BE2C (cell line): ENCODE measurements at regions not wholly inside any gene's neighbourhood (a gene's known extent, or its start where the extent isn't known, plus 50 kb on each side); places are given as distances from the start of the nearest gene placed in this dataset.
"Not testable (repeated sequence)": the region's sequence is repeated elsewhere in the genome, so short reads cannot be mapped to it uniquely, and the experiment has no call there.

ENCODE experiments used
- DNase-seq: peaks from one replicate; pipeline ENCODE4 v3.0.0-alpha.2; 2020
- H3K27me3 ChIP-seq: fragments of 250-450 bp; sonication (Bioruptor Pico); 2 replicates; pipeline ENCODE4 v1.5.1; 2020; ENCODE audit warnings: mild to moderate bottlenecking
- H3K36me3 ChIP-seq: fragments of 250-450 bp; sonication (Bioruptor Pico); 2 replicates; pipeline ENCODE4 v1.5.1; 2020; ENCODE audit warnings: mild to moderate bottlenecking
- H3K4me1 ChIP-seq: fragments of 250-450 bp; sonication (Bioruptor Pico); 2 replicates; pipeline ENCODE4 v1.5.1; 2020
- H3K4me3 ChIP-seq: 2 replicates; pipeline ENCODE4 v1.5.1; 2011; ENCODE audit warnings: low read depth, low read length
- H3K9me3 ChIP-seq: fragments of 250-450 bp; sonication (Bioruptor Pico); 2 replicates; pipeline ENCODE4 v1.5.1; 2020
- CTCF ChIP-seq: IDR thresholded peaks from 2 replicates; pipeline ENCODE4 v1.5.1; 2012; ENCODE audit warnings: mild to moderate bottlenecking, low read depth, low read length

DNA sequence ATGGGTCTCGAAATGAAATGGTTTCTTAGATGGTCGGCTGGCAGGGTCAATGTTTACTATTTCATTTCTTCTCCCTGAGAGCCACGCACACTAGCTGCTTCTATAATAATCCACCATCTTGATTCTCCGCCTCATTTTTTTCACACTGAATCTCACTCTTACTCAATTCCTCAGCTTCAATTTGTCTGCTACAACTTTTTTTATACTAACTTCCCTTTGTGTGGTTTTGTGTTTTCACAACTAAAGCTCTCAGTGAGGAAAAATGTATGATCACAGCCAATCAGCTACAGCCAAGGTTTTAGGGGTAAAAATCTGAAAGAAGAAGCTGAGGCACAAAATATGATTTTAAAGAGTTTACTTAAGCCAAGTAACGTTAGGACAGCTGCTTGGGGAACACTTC is 1309.4 kb downstream of the EPHA7 start:
- no peak for DNase-seq
- no peaks in the 10 kb centered on the region for H3K36me3 ChIP-seq
- H3K9me3 ChIP-seq: no peaks in the 10 kb centered on the region; the same call in 1 of the 2 replicates
- H3K4me3 ChIP-seq: no peak overlapping the region
- TF ChIP-seq CTCF: no peak
- no peaks in the 10 kb centered on the region; the same call in 1 of the 2 replicates for H3K4me1 ChIP-seq
- no peaks in the 10 kb centered on the region for H3K27me3 ChIP-seq

- no peak for TF ChIP-seq CTCF
- Histone ChIP-seq H3K4me1 (no peaks in the 10 kb centered on the region; the same call in 1 of the 2 replicates), H3K36me3 (no peaks in the 10 kb centered on the region), H3K27me3 (no peaks in the 10 kb centered on the region), H3K9me3 (no peaks in the 10 kb centered on the region; the same call in 1 of the 2 replicates), H3K4me3 (no peak overlapping the region)
- no peak for DNase-seq
Observed at GRCh38 chr6:92109256-92109655, 1310.1 kb downstream of the EPHA7 start.

- Histone ChIP-seq H3K27me3 (no peaks in the 10 kb centered on the region), H3K9me3 (no peaks in the 10 kb centered on the region), H3K4me1 (no peaks in the 10 kb centered on the region), H3K4me3 (no peak overlapping the region), H3K36me3 (no peaks in the 10 kb centered on the region)
- DNase-seq: no peak
- TF ChIP-seq CTCF: no peak
Observed at GRCh38 chr6:92086750-92087149, 1332.6 kb downstream of the EPHA7 start.

DNA sequence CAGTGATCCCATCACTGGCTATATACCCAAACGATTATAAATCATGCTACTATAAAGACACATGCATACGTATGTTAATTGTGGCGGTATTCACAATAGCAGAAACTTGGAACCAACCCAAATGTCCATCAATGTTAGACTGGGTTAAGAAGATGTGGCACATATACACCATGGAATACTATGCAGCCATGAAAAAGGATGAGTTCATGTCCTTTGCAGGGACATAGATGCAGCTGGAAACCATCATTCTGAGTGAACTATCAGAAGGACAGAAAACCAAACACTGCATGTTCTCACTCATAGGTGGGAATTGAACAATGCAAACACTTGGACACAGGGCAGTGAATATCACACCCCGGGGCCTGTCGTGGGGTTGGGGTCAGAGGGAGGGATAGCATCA is 1335.4 kb downstream of the EPHA7 start:
- DNase-seq, H3K9me3 ChIP-seq, H3K36me3 ChIP-seq, H3K4me3 ChIP-seq, H3K4me1 ChIP-seq, H3K27me3 ChIP-seq: not testable (repeated sequence)

- TF ChIP-seq CTCF: no peak
- H3K27me3 ChIP-seq: no peaks in the 10 kb centered on the region
- H3K4me1 ChIP-seq: no peaks in the 10 kb centered on the region
- H3K36me3 ChIP-seq: no peaks in the 10 kb centered on the region
- H3K9me3 ChIP-seq: no peaks in the 10 kb centered on the region
- no peak for DNase-seq
- H3K4me3 ChIP-seq: no peak overlapping the region
Observed at GRCh38 chr6:92072387-92072786, 1347.0 kb downstream of the EPHA7 start.

DNA sequence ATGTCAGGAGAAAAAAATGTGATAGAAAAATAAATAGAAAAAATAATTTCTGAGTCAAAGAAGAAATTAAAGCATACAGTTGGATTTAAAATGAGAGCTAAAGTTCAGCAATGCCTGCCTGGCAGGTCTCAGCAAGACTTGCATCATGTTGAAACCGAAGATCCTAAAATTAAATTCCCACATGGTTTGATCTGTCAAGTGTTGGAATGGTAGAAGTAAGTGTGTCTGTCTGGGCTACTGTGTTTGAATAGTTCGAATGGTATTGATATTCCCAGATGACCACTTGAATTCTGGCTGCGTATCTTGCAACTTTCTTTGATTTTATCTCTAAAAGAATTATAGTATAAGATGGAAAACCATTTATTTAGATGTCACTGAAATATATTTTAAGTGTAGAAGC is 1349.6 kb downstream of the EPHA7 start:
- no peaks in the 10 kb centered on the region for H3K9me3 ChIP-seq
- no peaks in the 10 kb centered on the region for H3K36me3 ChIP-seq
- no peak overlapping the region for H3K4me3 ChIP-seq
- DNase-seq: no peak
- no peak for TF ChIP-seq CTCF
- no peaks in the 10 kb centered on the region for H3K4me1 ChIP-seq
- H3K27me3 ChIP-seq: no peaks in the 10 kb centered on the region

DNA sequence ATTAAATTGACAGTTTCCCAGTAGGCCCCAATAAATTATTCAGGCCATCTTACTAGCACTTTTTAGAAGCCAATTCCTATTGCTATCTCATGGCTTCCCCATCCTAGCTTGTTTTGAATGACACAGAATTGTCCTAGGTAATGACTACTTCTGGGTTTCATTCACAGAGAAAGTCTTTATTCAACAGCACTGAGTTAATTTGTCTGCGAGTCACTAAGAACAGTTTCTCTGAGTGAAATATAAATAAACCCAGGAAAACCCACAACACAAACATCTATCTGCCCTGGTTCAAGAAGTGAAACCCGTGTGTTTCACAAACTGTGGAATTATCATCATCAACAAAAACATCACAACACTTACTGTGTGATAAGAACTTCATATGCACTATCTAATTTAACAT is 1366.8 kb downstream of the EPHA7 start:
- H3K4me3 ChIP-seq: no peak overlapping the region
- no peak for DNase-seq
- H3K27me3 ChIP-seq: no peaks in the 10 kb centered on the region
- H3K4me1 ChIP-seq: no peaks in the 10 kb centered on the region
- H3K9me3 ChIP-seq: no peaks in the 10 kb centered on the region
- TF ChIP-seq CTCF: no peak
- H3K36me3 ChIP-seq: no peaks in the 10 kb centered on the region
